GM23248 (cell line): ENCODE measurements at regions not wholly inside any gene's neighbourhood (a gene's known extent, or its start where the extent isn't known, plus 50 kb on each side); places are given as distances from the start of the nearest gene placed in this dataset.

Source experiments
- EZH2 ChIP-seq: fragments of 200-600 bp; sonication (generic); IDR thresholded peaks from 2 replicates; pipeline ENCODE4 v1.6.1; 2018; ENCODE audit warnings: antibody characterized with exemption, mild to moderate bottlenecking; ENCODE audit not compliant: insufficient read depth, poor library complexity, severe bottlenecking
- EZH2phosphoT487 ChIP-seq: fragments of 200-600 bp; sonication (generic); IDR thresholded peaks from 2 replicates; pipeline ENCODE4 v1.6.1; 2018; ENCODE audit warnings: antibody characterized with exemption, moderate library complexity, mild to moderate bottlenecking, low read depth; ENCODE audit not compliant: insufficient read depth

DNA sequence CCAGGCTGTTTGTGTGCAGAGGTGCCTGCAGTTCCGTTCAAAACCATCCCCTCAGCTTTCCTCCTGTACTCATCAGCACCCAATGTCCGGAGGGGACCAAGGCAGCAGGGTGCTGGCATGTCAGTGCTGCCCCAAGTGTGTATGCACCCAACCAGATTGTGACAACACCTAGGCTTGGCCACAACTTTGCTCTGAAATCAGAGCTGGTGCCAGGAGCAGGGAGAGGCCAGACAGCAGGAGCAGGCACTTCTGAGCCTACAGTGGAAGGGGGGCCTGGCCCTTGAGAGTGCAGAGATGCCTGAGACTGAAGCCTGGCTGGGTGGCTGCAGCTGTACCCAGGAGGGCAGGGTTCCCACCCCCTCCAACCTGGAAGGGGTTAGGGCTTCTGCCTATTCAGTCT lies 56.5 kb upstream of the RASGEF1B start:
- TF ChIP-seq EZH2: no peak
- no peak for TF ChIP-seq EZH2phosphoT487
